ENCODE measurements at regions not wholly inside any gene's neighbourhood (a gene's known extent, or its start where the extent isn't known, plus 50 kb on each side); places are given as distances from the start of the nearest gene placed in this dataset.
"Not testable (repeated sequence)": the region's sequence is repeated elsewhere in the genome, so short reads cannot be mapped to it uniquely, and the experiment has no call there.

GRCh38 chr16:5326395-5326794, 228.8 kb upstream of the EEF2KMT start:
- in situ Hi-C loops (cut with HindIII; ENCODE audit: low pct_unique_long_range_greater_than_20kb, low sequenced_read_pairs) = no loop called here
- no peak for DNase-seq (ENCODE audit: low read depth, low spot score)

DNA sequence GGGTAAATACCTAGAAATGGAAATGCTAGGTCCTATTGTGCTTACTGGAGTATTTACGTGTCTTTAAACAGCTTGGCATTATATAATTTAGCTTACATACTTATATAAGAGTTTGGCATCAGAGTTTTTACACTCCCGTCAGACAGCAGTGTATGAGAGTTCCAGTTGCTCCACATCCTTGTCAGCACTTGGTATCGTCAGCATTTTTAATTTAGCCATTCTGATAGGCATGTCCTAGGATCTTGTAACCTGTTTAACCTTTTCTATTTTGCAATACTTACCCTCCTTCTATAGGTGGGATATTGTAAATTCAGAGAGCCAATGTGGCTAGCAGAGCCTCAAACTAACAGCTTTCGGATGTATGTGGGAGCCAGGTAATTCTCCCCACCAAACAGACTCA, 228.3 kb upstream of the EEF2KMT start:
- in situ Hi-C loops (cut with HindIII; ENCODE audit: low pct_unique_long_range_greater_than_20kb, low sequenced_read_pairs) = no loop called here
- DNase-seq (ENCODE audit: low read depth, low spot score) = no peak

- no peak for DNase-seq (ENCODE audit: low read depth, low spot score)
- in situ Hi-C loops (cut with HindIII; ENCODE audit: low pct_unique_long_range_greater_than_20kb, low sequenced_read_pairs) = no loop called here
Measured at GRCh38 chr16:5323284-5324141, 225.9 kb upstream of the EEF2KMT start.

DNA sequence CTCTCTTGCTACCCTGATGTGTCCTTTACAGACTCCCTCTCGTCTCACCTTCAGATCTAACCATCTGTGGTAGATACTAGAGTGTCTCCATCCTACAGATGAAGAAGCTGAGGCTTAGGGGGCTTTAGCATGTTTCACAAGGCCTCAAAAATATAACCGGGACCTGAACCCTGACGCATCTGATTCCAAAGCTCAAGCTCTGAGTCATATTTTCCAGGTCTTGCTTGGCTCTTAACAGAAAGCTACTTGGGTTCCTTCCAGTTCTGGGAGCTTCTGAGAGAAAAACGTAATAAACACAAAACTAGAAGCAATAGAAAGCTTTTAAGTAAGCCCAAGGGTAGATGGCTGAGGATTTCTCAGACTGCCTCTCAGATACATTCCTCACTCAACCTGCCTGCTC, 224.3 kb upstream of the EEF2KMT start:
- in situ Hi-C loops (cut with HindIII; ENCODE audit: low pct_unique_long_range_greater_than_20kb, low sequenced_read_pairs) = no loop called here

DNA sequence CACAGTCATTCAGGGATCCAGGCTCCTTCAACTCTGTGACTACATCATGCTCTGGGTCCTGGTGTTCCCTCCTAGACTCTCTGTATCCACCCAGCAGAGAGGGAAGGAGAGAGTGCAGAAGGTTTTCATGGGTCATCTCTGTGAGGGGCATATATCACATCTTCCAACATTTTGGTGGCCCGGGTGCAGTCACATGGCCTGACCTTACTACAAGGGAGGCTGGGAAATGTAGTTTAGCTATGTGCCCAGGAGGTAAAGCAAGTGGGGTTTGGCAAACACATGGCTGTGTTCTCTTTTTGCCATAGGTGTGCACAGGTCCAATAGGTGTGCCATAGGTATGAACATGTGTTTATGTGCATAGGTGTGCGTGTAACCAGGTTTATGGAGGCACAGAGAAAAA, 222.2 kb upstream of the EEF2KMT start:
- in situ Hi-C loops (cut with HindIII; ENCODE audit: low pct_unique_long_range_greater_than_20kb, low sequenced_read_pairs) = no loop called here
- DNase-seq (ENCODE audit: low read depth, low spot score) = no peak

More for the DNA sequence above, 224.3 kb upstream of the EEF2KMT start:
- no peak for DNase-seq (ENCODE audit: low read depth, low spot score)

DNA sequence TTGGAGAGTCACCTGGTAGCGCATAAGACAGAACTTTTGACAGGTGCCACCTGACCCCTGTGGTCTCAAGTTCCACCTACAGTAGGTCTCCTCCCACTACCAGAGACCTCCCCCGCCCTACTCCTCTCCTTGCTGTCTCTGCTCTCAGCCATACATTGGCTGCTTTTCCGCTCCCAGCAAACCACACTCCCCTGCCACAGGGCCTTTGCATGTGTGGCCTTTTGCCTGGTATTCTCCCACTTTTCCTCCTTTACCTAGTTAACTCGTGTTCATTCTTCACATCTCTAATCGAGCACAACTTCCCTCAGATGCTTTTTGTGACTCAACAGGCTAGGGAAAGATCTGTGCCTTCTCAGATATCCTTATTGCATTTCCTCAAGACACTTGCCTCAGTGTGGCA, 218.3 kb upstream of the EEF2KMT start:
- in situ Hi-C loops (cut with HindIII; ENCODE audit: low pct_unique_long_range_greater_than_20kb, low sequenced_read_pairs) = no loop called here
- no peak for DNase-seq (ENCODE audit: low read depth, low spot score)

- no peak for DNase-seq (ENCODE audit: low read depth, low spot score)
- in situ Hi-C loops (cut with HindIII; ENCODE audit: low pct_unique_long_range_greater_than_20kb, low sequenced_read_pairs) = no loop called here
Measured at GRCh38 chr16:5314377-5314776, 216.8 kb upstream of the EEF2KMT start.

DNA sequence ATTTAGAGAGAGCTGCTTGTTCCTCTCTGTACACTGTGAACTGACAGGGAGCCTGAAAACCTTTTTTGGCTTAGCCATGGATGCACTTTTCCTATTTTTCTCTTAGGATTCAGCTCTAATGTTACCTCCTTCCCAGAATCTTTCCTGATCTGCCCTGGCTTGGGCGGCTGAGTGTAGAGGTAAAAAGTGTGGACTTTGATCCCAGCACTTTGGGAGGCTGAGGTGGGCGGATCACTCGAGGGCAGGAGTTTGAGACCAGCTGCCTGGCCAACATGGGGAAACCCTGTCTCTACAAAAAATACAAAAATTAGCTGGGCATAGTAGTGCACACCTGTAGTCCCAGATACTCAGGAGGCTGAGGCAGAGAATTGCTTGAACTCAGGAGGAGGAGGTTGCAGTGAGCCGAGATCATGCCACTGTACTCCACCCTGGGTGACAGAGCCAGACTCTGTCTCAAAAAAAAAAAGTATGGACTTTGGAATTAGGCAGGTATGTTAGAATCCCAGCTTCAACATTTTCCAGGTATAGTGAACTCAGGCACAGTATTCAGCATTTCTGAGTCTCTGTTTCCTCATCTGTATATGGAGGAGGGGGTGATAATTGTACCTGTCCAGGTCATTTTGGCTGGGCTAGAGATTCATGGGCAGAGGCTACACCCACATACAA, 212.5 kb upstream of the EEF2KMT start:
- in situ Hi-C loops (cut with HindIII; ENCODE audit: low pct_unique_long_range_greater_than_20kb, low sequenced_read_pairs) = no loop called here
- DNase-seq (ENCODE audit: low read depth, low spot score) = no peak

DNA sequence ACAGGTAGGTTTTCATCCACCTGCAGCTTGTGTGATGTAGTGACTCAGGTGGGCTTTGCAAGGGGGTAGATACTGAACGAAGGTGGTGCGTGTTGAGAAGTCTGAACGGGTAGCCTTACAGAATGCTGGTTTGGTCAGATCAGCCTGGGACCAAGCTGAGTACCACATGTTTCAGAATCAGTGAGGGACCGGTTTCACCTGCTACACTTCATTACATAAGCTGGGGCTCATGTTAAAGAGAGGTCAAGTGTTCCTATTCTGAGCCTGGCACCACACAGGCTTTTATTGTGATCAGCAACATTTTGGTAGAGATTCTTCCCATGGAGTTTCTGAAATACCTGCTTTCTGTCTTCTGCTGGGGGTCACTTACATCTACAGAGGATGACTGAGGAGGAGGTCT, 207.4 kb upstream of the EEF2KMT start:
- in situ Hi-C loops (cut with HindIII; ENCODE audit: low pct_unique_long_range_greater_than_20kb, low sequenced_read_pairs) = no loop called here
- DNase-seq (ENCODE audit: low read depth, low spot score) = no peak

- in situ Hi-C loops (cut with HindIII; ENCODE audit: low pct_unique_long_range_greater_than_20kb, low sequenced_read_pairs) = no loop called here
- no peak for DNase-seq (ENCODE audit: low read depth, low spot score)
Measured at GRCh38 chr16:5302372-5303114, 204.9 kb upstream of the EEF2KMT start.

DNA sequence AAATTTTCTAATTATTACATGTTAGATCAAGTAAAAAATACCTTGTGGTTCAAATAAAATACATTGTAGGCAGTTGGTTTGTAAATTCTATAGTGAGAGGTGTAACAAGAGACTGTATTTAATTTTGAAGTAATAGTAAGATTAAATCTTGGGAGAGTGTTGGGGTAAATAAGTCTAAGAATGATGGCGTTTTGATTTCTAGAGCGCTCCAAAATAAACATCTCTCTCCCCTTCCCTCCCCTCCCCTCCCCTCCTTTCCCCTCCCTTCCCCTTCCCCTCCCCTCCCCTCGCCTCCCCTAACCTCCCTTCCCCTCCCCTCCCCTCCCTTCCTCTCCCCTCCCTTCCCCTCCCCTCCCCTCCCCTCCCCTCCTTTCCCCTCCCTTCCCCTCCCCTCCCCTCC, 200.6 kb upstream of the EEF2KMT start:
- in situ Hi-C loops (cut with HindIII; ENCODE audit: low pct_unique_long_range_greater_than_20kb, low sequenced_read_pairs) = no loop called here
- no peak for DNase-seq (ENCODE audit: low read depth, low spot score)

DNA sequence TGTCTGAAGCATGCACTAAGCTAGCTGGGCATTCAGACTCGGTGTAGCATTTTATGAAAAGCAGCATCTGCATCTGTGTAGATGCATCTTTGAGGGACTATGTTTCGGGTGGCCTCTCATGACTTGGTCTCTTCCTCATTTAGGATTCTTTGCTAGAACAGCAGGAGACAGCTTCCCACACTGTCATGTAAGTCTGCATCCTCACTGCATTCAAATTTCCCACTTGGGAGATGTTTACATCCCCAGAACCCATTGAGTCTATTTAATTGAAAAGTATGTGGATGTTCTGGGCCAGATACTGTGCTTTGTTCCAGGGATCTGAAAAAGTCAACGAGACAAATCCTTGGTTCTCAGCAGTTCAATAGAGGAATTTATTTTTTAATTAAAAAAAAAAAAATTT, 198.6 kb upstream of the EEF2KMT start:
- in situ Hi-C loops (cut with HindIII; ENCODE audit: low pct_unique_long_range_greater_than_20kb, low sequenced_read_pairs) = no loop called here
- DNase-seq (ENCODE audit: low read depth, low spot score) = no peak

GRCh38 chr16:5295304-5295703, 197.7 kb upstream of the EEF2KMT start:
- in situ Hi-C loops (cut with HindIII; ENCODE audit: low pct_unique_long_range_greater_than_20kb, low sequenced_read_pairs); DNase-seq (ENCODE audit: low read depth, low spot score): not testable (repeated sequence)

GRCh38 chr16:5282152-5282551, 184.6 kb upstream of the EEF2KMT start:
- in situ Hi-C loops (cut with HindIII; ENCODE audit: low pct_unique_long_range_greater_than_20kb, low sequenced_read_pairs); DNase-seq (ENCODE audit: low read depth, low spot score): not testable (repeated sequence)

- in situ Hi-C loops (cut with HindIII; ENCODE audit: low pct_unique_long_range_greater_than_20kb, low sequenced_read_pairs) = no loop called here
- DNase-seq (ENCODE audit: low read depth, low spot score) = no peak
Measured at GRCh38 chr16:5257462-5257861, 159.9 kb upstream of the EEF2KMT start.

DNA sequence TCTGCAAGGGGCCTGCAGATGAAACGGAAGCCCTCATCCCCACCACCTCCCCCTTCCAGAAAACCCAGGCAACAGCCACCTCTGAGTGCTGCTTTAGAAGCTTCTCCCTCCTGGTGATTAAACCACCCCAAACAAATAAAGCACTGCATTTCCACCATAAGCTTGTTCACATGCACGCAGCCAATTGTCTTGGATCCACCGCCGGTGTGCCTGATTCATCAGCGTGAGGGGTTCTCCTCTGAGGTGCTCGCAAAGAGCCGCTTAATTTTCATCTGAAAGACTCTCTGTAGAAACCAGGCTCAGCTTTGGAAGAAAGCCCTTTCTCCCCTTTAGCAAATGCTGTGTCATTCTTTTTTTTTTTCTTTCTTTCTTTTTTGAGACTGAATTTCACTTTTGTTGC, 155.2 kb upstream of the EEF2KMT start:
- in situ Hi-C loops (cut with HindIII; ENCODE audit: low pct_unique_long_range_greater_than_20kb, low sequenced_read_pairs) = no loop called here
- DNase-seq (ENCODE audit: low read depth, low spot score) = no peak

- in situ Hi-C loops (cut with HindIII; ENCODE audit: low pct_unique_long_range_greater_than_20kb, low sequenced_read_pairs); DNase-seq (ENCODE audit: low read depth, low spot score): not testable (repeated sequence)
Measured at GRCh38 chr16:5247403-5247802, 149.8 kb upstream of the EEF2KMT start.

DNA sequence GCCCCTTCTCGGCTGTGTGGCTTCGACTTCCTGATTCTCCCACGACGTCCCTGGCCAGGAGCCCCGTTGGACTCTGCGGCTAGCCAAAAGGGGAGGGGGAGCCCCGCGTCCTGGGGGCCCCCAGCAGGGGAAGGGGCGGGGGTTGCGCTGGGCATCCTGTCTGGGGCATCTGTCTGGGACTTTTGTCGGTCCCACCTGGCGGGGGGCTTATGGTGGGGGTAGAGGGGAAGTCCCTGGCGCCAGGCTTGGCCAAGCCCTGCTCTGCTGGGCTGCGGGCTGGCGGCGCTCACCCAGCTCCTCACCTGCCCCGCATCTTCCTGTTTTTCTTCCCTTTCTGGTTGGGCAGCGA, 142.7 kb upstream of the EEF2KMT start:
- DNase-seq (ENCODE audit: low read depth, low spot score); in situ Hi-C loops (cut with HindIII; ENCODE audit: low pct_unique_long_range_greater_than_20kb, low sequenced_read_pairs): not testable (repeated sequence)
